ENCODE measurements at regions not wholly inside any gene's neighbourhood (a gene's known extent, or its start where the extent isn't known, plus 50 kb on each side); places are given as distances from the start of the nearest gene placed in this dataset.

DNA sequence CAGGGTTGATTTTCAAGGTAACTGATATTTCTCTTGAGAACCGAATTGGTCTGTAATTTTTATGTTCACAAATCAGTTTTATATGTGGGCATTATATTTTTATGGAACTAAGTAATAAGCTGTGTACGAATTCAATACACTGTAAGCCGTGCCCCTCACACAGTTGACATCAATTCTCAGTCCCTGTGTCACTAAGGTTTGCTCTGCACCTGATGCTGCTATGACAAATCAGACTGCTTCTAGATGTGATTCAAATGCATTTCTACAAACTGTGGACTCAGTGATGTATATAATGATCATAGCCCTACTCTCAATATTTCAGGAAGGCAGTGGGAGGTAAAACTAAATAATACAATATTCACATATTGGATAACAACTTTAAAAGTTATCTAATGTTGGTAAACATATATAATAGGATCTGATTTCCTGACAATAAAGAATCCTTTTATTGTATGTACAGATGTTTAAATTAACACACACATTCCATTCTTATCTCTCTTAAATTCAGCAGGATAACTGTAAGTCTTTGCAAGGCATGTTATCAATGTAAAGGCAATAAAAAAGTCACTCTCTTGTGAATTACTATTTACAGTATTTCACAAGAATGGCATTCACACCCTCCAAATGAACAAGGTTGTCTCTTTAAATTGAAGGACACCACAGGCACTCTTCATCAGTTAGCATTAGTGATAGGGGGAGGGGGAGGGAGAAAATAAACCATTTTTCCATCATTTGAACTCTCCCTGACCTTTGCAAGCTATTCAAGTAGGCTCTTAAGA lies 87.2 kb upstream of the SOX5 start:
- intact Hi-C loops (cut with DNase I; ENCODE audit: low total_unique reads), result no loop called here
- DNase-seq, result no peak
- TF ChIP-seq POLR2AphosphoS5 (IDR thresholded peaks at IDR 0.05), result no peak
- TF ChIP-seq CTCF (IDR thresholded peaks at IDR 0.05 in 8 of 11, conservative IDR thresholded peaks at IDR 0.05 in 3 of 11), result no peak
- no peak for TF ChIP-seq POLR2A (IDR thresholded peaks at IDR 0.05)
- Histone ChIP-seq H3K36me3 (no peaks in the 10 kb centered on the region), H3K4me1 (no peaks in the 10 kb centered on the region), H3K4me3 (no peak overlapping the region), H3K27me3 (replicated peaks in 1 of 7) (no peaks in the 10 kb centered on the region), H3K9me3 (no peaks in the 10 kb centered on the region), H3K27ac (no peak overlapping the region)
- WGBS, 5 donors, result 88 to 94% (median 91%) methylated on average over 3 of the region's 3 CpGs

DNA sequence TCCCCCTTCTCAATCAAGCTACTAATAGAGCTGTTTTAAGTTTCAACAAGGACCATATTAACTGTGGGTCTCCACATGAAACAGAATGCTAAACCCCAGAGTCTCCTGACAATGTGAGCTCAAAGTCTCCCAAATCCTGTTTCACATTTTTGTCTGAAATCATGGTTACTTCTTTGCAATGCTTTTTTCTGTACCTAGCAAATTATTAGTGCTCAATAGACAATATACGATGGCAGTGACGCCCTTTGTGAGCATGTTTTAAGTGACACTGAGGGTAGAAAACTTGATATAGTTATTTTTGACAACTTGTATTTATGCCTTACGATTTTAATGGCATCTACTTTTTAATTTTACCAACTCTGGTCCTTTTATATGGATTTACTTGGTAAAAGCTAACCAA lies 85.4 kb upstream of the SOX5 start:
- WGBS, 5 donors, result 88 to 92% (median 88%) methylated on average over 3 of the region's 3 CpGs
- intact Hi-C loops (cut with DNase I; ENCODE audit: low total_unique reads), result no loop called here
- Histone ChIP-seq H3K36me3 (no peaks in the 10 kb centered on the region), H3K27ac (no peak overlapping the region), H3K4me1 (no peaks in the 10 kb centered on the region), H3K4me3 (no peak overlapping the region), H3K9me3 (peaks cover 0 to 4% (median 0%) of the 10 kb centered on the region in 8 donors), H3K27me3 (replicated peaks in 1 of 7) (no peaks in the 10 kb centered on the region)
- DNase-seq, result no peak
- TF ChIP-seq POLR2A (IDR thresholded peaks at IDR 0.05) (no peak), POLR2AphosphoS5 (IDR thresholded peaks at IDR 0.05) (no peak), CTCF (IDR thresholded peaks at IDR 0.05 in 8 of 11, conservative IDR thresholded peaks at IDR 0.05 in 3 of 11) (no peak)

- Histone ChIP-seq H3K9me3 (peaks cover 0 to 4% (median 0%) of the 10 kb centered on the region in 8 donors), H3K27ac (no peak overlapping the region), H3K27me3 (replicated peaks in 1 of 7) (no peaks in the 10 kb centered on the region), H3K4me1 (no peaks in the 10 kb centered on the region), H3K36me3 (no peaks in the 10 kb centered on the region), H3K4me3 (no peak overlapping the region)
- intact Hi-C loops (cut with DNase I; ENCODE audit: low total_unique reads), result no loop called here
- 93 to 97% (median 95%) methylated on average over 3 of the region's 3 CpGs for WGBS, 5 donors
- DNase-seq, result no peak
- TF ChIP-seq POLR2A (IDR thresholded peaks at IDR 0.05) (no peak), POLR2AphosphoS5 (IDR thresholded peaks at IDR 0.05) (no peak), CTCF (IDR thresholded peaks at IDR 0.05 in 8 of 11, conservative IDR thresholded peaks at IDR 0.05 in 3 of 11) (no peak)
Observed at GRCh38 chr12:24034160-24034559, 84.7 kb upstream of the SOX5 start.

DNA sequence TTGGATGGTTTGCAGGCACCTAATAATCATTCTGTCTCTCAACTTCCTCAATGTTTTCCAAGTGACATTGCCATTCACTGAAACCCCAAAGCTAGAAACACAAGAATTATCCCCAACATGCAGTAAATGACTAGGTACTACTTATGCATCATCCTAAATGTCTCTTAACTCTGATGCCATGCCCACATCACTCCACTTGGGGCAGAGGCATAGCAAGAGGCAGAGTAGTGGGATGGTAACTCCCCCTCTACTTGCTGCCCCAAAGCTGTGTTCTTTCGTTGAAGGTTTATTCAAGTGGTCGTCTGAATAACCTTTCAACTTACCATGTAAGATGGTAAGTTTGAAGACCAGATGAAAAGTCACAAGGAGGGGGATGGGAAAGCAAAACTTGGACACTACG lies 77.9 kb upstream of the SOX5 start:
- no peak overlapping the region for H3K27ac ChIP-seq
- H3K27me3 ChIP-seq (replicated peaks in 1 of 7), result no peaks in the 10 kb centered on the region
- 53 to 72% (median 61%) methylated on average over 3 of the region's 3 CpGs for WGBS, 5 donors
- H3K4me3 ChIP-seq, result no peak overlapping the region
- peaks cover 0 to 6% (median 0%) of the 10 kb centered on the region in 6 donors for H3K4me1 ChIP-seq
- peaks cover 0 to 4% (median 0%) of the 10 kb centered on the region in 8 donors for H3K9me3 ChIP-seq
- intact Hi-C loops (cut with DNase I; ENCODE audit: low total_unique reads), result no loop called here
- TF ChIP-seq POLR2A (IDR thresholded peaks at IDR 0.05) (no peak), POLR2AphosphoS5 (IDR thresholded peaks at IDR 0.05) (no peak), CTCF (IDR thresholded peaks at IDR 0.05 in 8 of 11, conservative IDR thresholded peaks at IDR 0.05 in 3 of 11) (no peak)
- no peaks in the 10 kb centered on the region for H3K36me3 ChIP-seq
- no peak for DNase-seq

Measured in spleen (tissue), 11 donors.